ENCODE measurements at regions not wholly inside any gene's neighbourhood (a gene's known extent, or its start where the extent isn't known, plus 50 kb on each side); places are given as distances from the start of the nearest gene placed in this dataset.

DNA sequence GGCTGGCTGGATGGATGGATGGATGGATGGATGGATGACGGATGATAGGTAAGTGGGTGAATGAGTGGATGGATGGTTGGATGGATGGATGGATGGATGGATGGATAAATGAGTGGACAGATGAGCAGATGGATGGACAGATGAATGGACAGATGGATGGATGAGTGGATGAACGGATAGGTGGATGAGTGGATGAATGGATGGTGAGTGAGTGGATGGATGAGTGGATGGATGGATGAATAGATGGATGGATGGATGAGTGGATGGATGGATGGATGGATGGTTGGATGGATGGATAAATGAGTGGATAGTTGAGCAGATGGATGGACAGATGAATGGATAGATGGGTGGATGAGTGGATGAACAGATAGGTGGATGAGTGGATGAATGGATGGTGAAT lies 340.7 kb upstream of the AUTS2 start:
- no peaks in the 10 kb centered on the region for H3K36me3 Mint-ChIP-seq

DNA sequence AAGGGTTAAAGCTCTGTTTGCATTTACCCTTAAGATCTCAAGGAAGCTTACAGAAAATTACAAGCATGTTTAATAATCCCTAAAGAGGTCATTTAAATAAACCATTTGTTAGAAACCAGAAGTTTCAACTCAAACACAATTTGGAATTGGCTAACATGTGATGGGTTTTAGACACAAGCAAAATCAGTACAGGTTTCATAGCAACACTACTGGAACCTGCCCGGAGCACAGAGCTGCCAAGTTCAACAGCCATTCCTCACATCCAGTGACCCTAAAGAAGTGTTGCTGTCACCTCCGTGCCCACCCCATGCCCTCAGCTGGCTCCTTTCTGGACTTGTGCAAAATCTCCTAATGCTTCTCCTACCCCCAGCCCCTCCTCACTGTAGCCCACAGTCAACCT lies 338.8 kb upstream of the AUTS2 start:
- H3K27ac Mint-ChIP-seq: no peak overlapping the region
- ChIA-PET CTCF (interaction anchor here in 1 of 2 donors (0.6 kb wide), 1 partner anchor 1632 kb away, joined by 6 read pairs; no protein-coding TSS in a partner anchor), POLR2A (no interaction called here)
- no peak for ATAC-seq (replicated peaks in 1 of 4)
- Histone ChIP-seq H3K4me3 (ENCODE audit: control insufficient read depth in 1 of 2, extremely low read depth in 1 of 2, low read length in 1 of 2) (no peak overlapping the region), H3K27me3 (replicated peaks in 1 of 2; ENCODE audit: control insufficient read depth in 2 of 2, extremely low read depth in 1 of 2, insufficient read depth in 2 of 2, low read length in 1 of 2) (peaks cover 0 to 4% of the 10 kb centered on the region in 2 experiments), H3K27ac (ENCODE audit: low read length) (no peak overlapping the region), H3K9me3 (no peaks in the 10 kb centered on the region), H3K36me3 (ENCODE audit: control insufficient read depth in 2 of 2, extremely low read depth in 1 of 2, insufficient read depth in 1 of 2, low read length in 1 of 2) (no peaks in the 10 kb centered on the region), H3K4me1 (ENCODE audit: control insufficient read depth in 1 of 2, extremely low read depth in 1 of 2, insufficient read depth in 2 of 2, low read length in 2 of 2) (no peaks in the 10 kb centered on the region)
- DNase-seq: no peak
- no peaks in the 10 kb centered on the region for H3K4me1 Mint-ChIP-seq
- H3K27me3 Mint-ChIP-seq: peaks cover 0 to 4% of the 10 kb centered on the region in 2 donors
- 89% methylated on average over 2 of the region's 2 CpGs for WGBS (ENCODE audit: insufficient coverage)
- H3K36me3 Mint-ChIP-seq: no peaks in the 10 kb centered on the region
- peaks cover 0 to 14% (median 3%) of the 10 kb centered on the region in 3 donors for H3K9me3 Mint-ChIP-seq
- H3K4me3 Mint-ChIP-seq: no peak overlapping the region

More for the DNA sequence above, 340.7 kb upstream of the AUTS2 start:
- no peak for DNase-seq
- no peak for ATAC-seq (replicated peaks in 1 of 4)
- H3K27me3 Mint-ChIP-seq: peaks cover 0 to 4% of the 10 kb centered on the region in 2 donors
- ChIA-PET POLR2A (no interaction called here), CTCF (interaction anchor here in 1 of 2 donors (0.5 kb wide), 1 partner anchor 34 kb away, joined by 5 read pairs; no protein-coding TSS in a partner anchor)
- H3K4me3 ChIP-seq (ENCODE audit: control insufficient read depth in 1 of 2, extremely low read depth in 1 of 2, low read length in 1 of 2): no peak overlapping the region
- H3K9me3 Mint-ChIP-seq: peaks cover 0 to 19% (median 4%) of the 10 kb centered on the region in 3 donors
- H3K27ac ChIP-seq (ENCODE audit: low read length): no peak overlapping the region
- H3K4me1 Mint-ChIP-seq: no peaks in the 10 kb centered on the region
- H3K9me3 ChIP-seq: no peaks in the 10 kb centered on the region
- no peak overlapping the region for H3K27ac Mint-ChIP-seq
- no peaks in the 10 kb centered on the region for H3K4me1 ChIP-seq (ENCODE audit: control insufficient read depth in 1 of 2, extremely low read depth in 1 of 2, insufficient read depth in 2 of 2, low read length in 2 of 2)
- H3K27me3 ChIP-seq (replicated peaks in 1 of 2; ENCODE audit: control insufficient read depth in 2 of 2, extremely low read depth in 1 of 2, insufficient read depth in 2 of 2, low read length in 1 of 2): peaks cover 0 to 6% of the 10 kb centered on the region in 2 experiments
- H3K36me3 ChIP-seq (ENCODE audit: control insufficient read depth in 2 of 2, extremely low read depth in 1 of 2, insufficient read depth in 1 of 2, low read length in 1 of 2): no peaks in the 10 kb centered on the region
- no peak overlapping the region for H3K4me3 Mint-ChIP-seq
- 74% methylated on average over 2 of the region's 2 CpGs for WGBS (ENCODE audit: insufficient coverage)

DNA sequence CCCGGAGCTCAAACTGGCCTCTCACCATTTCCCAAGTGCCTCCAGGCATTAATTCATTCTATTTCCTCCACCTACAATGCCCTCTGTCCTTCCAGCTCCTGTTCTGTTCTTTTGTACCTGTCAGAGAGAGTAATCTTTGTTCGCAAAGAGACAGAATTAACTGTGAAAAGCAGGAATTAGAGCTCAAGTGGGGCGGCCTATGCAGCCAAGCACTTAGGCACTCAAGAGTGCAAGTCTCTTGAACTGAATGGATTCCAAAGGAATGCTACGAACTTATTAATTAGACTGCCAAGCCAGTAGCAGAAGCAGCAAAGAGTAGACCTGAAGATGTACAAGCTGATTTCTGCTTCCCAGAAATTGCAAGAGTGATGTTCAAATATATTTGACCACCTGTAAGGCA lies 338.3 kb upstream of the AUTS2 start:
- ATAC-seq (replicated peaks in 1 of 4) (no peak), DNase-seq (no peak)
- peaks cover 0 to 2% of the 10 kb centered on the region in 2 donors for H3K27me3 Mint-ChIP-seq
- H3K4me3 ChIP-seq (ENCODE audit: control insufficient read depth in 1 of 2, extremely low read depth in 1 of 2, low read length in 1 of 2): no peak overlapping the region
- H3K4me3 Mint-ChIP-seq: no peak overlapping the region
- H3K36me3 ChIP-seq (ENCODE audit: control insufficient read depth in 2 of 2, extremely low read depth in 1 of 2, insufficient read depth in 1 of 2, low read length in 1 of 2): no peaks in the 10 kb centered on the region
- no peak overlapping the region for H3K27ac Mint-ChIP-seq
- no peaks in the 10 kb centered on the region for H3K9me3 ChIP-seq
- WGBS (ENCODE audit: insufficient coverage): 95% methylated on average over 3 of the region's 4 CpGs
- H3K36me3 Mint-ChIP-seq: no peaks in the 10 kb centered on the region
- no peaks in the 10 kb centered on the region for H3K4me1 ChIP-seq (ENCODE audit: control insufficient read depth in 1 of 2, extremely low read depth in 1 of 2, insufficient read depth in 2 of 2, low read length in 2 of 2)
- H3K27me3 ChIP-seq (replicated peaks in 1 of 2; ENCODE audit: control insufficient read depth in 2 of 2, extremely low read depth in 1 of 2, insufficient read depth in 2 of 2, low read length in 1 of 2): peaks cover 0 to 4% of the 10 kb centered on the region in 2 experiments
- no peak overlapping the region for H3K27ac ChIP-seq (ENCODE audit: low read length)
- POLR2A ChIA-PET: no interaction called here
- H3K4me1 Mint-ChIP-seq: no peaks in the 10 kb centered on the region
- CTCF ChIA-PET: interaction anchor here in 1 of 2 donors (0.5 kb wide), 1 partner anchor 47 kb away, joined by 5 read pairs; no protein-coding TSS in a partner anchor
- peaks cover 0 to 8% (median 0%) of the 10 kb centered on the region in 3 donors for H3K9me3 Mint-ChIP-seq

DNA sequence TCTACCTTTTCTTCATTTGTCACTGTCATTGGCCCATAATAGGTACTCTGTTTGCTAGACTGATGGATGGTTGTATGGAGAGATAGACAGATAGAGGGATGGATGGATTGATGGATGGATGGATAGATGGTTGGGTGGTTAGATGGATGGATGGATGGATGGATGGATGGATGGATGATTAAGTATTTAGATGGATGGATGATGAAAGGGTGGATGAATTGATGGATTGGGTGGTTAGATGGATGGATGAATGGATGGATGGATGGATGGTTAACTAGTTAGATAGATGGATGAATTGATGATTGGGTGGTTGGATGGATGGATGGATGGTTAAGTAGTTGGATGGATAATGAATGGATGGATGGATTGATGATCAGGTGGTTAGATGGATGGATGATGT lies 334.7 kb upstream of the AUTS2 start:
- Mint-ChIP-seq H3K4me1 (no peaks in the 10 kb centered on the region), H3K4me3 (no peak overlapping the region), H3K36me3 (no peaks in the 10 kb centered on the region), H3K27me3 (no peaks in the 10 kb centered on the region), H3K9me3 (no peaks in the 10 kb centered on the region), H3K27ac (no peak overlapping the region)
- no peak for DNase-seq
- CTCF ChIA-PET: no interaction called here
- POLR2A ChIA-PET: no interaction called here
- H3K27ac ChIP-seq (ENCODE audit: low read length): no peak overlapping the region
- H3K4me1 ChIP-seq (ENCODE audit: control insufficient read depth in 1 of 2, extremely low read depth in 1 of 2, insufficient read depth in 2 of 2, low read length in 2 of 2): no peaks in the 10 kb centered on the region
- H3K4me3 ChIP-seq (ENCODE audit: control insufficient read depth in 1 of 2, extremely low read depth in 1 of 2, low read length in 1 of 2): no peak overlapping the region
- no peaks in the 10 kb centered on the region for H3K36me3 ChIP-seq (ENCODE audit: control insufficient read depth in 2 of 2, extremely low read depth in 1 of 2, insufficient read depth in 1 of 2, low read length in 1 of 2)
- H3K27me3 ChIP-seq (replicated peaks in 1 of 2; ENCODE audit: control insufficient read depth in 2 of 2, extremely low read depth in 1 of 2, insufficient read depth in 2 of 2, low read length in 1 of 2): no peaks in the 10 kb centered on the region
- H3K9me3 ChIP-seq: no peaks in the 10 kb centered on the region
- no peak for ATAC-seq (replicated peaks in 1 of 4)

DNA sequence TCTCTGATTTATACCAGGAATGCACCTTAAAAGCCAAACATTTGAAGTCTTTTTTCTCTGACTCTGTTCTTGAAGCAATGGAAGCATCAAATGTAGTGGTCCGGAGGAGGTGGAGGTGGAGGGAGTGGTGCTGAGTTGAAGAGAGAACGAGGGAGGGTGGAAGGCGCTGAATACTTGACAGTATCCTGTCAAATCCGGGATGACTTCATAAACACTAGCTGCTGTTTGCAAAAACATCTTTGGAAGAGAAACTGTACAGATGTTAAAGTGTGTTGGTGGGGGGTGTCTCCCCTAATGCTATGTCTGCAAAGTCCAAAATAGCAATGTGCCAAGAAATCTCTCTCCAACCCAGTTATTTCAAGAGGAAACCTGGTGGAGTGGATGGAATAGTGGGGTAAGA lies 328.5 kb upstream of the AUTS2 start:
- Mint-ChIP-seq H3K4me1 (no peaks in the 10 kb centered on the region), H3K4me3 (no peak overlapping the region), H3K9me3 (peaks cover 3 to 6% (median 5%) of the 10 kb centered on the region in 3 donors), H3K27ac (no peak overlapping the region), H3K27me3 (no peaks in the 10 kb centered on the region), H3K36me3 (no peaks in the 10 kb centered on the region)
- Histone ChIP-seq H3K4me3 (ENCODE audit: control insufficient read depth in 1 of 2, extremely low read depth in 1 of 2, low read length in 1 of 2) (no peak overlapping the region), H3K27ac (ENCODE audit: low read length) (no peak overlapping the region), H3K4me1 (ENCODE audit: control insufficient read depth in 1 of 2, extremely low read depth in 1 of 2, insufficient read depth in 2 of 2, low read length in 2 of 2) (no peaks in the 10 kb centered on the region), H3K9me3 (no peaks in the 10 kb centered on the region), H3K36me3 (ENCODE audit: control insufficient read depth in 2 of 2, extremely low read depth in 1 of 2, insufficient read depth in 1 of 2, low read length in 1 of 2) (no peaks in the 10 kb centered on the region), H3K27me3 (replicated peaks in 1 of 2; ENCODE audit: control insufficient read depth in 2 of 2, extremely low read depth in 1 of 2, insufficient read depth in 2 of 2, low read length in 1 of 2) (peaks cover 0 to 2% of the 10 kb centered on the region in 2 experiments)
- 100% methylated on average over 1 of the region's 4 CpGs for WGBS (ENCODE audit: insufficient coverage)
- ChIA-PET POLR2A (no interaction called here), CTCF (no interaction called here)
- no peak for ATAC-seq (replicated peaks in 1 of 4)
- DNase-seq: no peak

DNA sequence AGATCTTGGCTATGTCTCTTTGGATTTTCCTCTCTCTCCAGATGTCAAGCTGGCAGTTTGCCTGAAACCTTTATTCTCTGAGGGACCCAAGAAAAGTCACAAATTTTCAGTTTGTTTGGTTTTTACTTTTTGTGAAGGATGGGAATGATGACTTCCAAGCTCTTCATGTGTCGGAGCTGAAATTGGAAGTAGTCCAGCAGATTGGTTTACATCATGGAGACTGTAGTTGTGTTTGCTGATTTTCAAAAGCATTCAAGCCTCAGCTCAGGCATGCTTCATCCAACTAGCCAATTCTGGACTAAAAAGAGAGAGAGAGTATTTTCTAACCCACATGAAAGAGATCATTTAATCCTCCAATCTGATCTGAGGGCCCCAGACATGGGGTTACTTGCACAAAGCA lies 326.2 kb upstream of the AUTS2 start:
- no peak overlapping the region for H3K4me3 ChIP-seq (ENCODE audit: control insufficient read depth in 1 of 2, extremely low read depth in 1 of 2, low read length in 1 of 2)
- no CpG with 5 or more reads among the region's 1 CpG for WGBS (ENCODE audit: insufficient coverage)
- H3K27me3 Mint-ChIP-seq: no peaks in the 10 kb centered on the region
- H3K9me3 Mint-ChIP-seq: peaks cover 3 to 6% (median 5%) of the 10 kb centered on the region in 3 donors
- H3K36me3 ChIP-seq (ENCODE audit: control insufficient read depth in 2 of 2, extremely low read depth in 1 of 2, insufficient read depth in 1 of 2, low read length in 1 of 2): no peaks in the 10 kb centered on the region
- ChIA-PET CTCF (no interaction called here), POLR2A (no interaction called here)
- no peaks in the 10 kb centered on the region for H3K36me3 Mint-ChIP-seq
- H3K27ac Mint-ChIP-seq: no peak overlapping the region
- peaks cover 0 to 5% of the 10 kb centered on the region in 2 experiments for H3K27me3 ChIP-seq (replicated peaks in 1 of 2; ENCODE audit: control insufficient read depth in 2 of 2, extremely low read depth in 1 of 2, insufficient read depth in 2 of 2, low read length in 1 of 2)
- no peaks in the 10 kb centered on the region for H3K4me1 Mint-ChIP-seq
- no peak for ATAC-seq (replicated peaks in 1 of 4)
- no peaks in the 10 kb centered on the region for H3K9me3 ChIP-seq
- H3K4me3 Mint-ChIP-seq: no peak overlapping the region
- H3K27ac ChIP-seq (ENCODE audit: low read length): no peak overlapping the region
- H3K4me1 ChIP-seq (ENCODE audit: control insufficient read depth in 1 of 2, extremely low read depth in 1 of 2, insufficient read depth in 2 of 2, low read length in 2 of 2): no peaks in the 10 kb centered on the region
- DNase-seq: no peak
